ENCODE measurements at regions not wholly inside any gene's neighbourhood (a gene's known extent, or its start where the extent isn't known, plus 50 kb on each side); places are given as distances from the start of the nearest gene placed in this dataset.

DNA sequence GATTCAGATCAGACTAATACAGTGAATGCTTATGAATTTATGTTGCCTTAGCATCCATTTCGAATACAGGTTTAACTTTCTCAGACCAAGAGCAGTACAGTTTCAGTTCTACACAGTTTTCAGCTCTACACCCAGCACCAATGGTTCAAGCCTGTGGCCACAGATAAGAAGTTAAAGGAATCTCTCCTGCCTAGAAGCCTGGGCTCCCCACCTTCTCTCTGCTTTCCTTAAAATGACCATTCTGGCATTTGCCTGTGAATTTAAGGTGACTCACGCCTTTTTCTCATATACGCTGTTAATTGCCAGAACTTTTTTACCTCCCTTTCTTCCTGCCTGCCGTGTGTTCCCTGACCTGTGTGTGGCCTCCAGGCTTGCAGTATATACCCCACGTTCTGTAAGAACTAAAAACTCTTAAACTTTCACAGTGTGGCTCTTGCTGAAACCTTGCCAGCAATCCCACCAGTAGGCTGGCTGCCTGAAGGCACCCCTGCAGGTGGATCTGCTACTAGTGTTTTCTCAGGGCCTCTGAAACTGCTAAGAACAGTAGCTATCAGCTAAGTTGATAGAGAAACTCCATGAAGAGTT, 692.8 kb upstream of the CDH18 start:
- Histone ChIP-seq H3K36me3 (ENCODE audit: control insufficient read depth in 2 of 2, extremely low read depth in 1 of 2, insufficient read depth in 2 of 2, low read length in 2 of 2) (no peaks in the 10 kb centered on the region), H2AFZ (ENCODE audit: low read depth, low read length) (no peak overlapping the region), H3K4me1 (ENCODE audit: control insufficient read depth, extremely low read depth, insufficient read depth, low read length) (no peaks in the 10 kb centered on the region), H3K4me3 (replicated peaks in 1 of 3; ENCODE audit: insufficient read depth in 1 of 3, low read depth in 1 of 3, low read length in 3 of 3) (no peak overlapping the region), H3K4me2 (ENCODE audit: insufficient read depth, low read length) (no peak overlapping the region), H3K27ac (ENCODE audit: insufficient read depth, low read depth, low read length) (no peak overlapping the region), H3K27me3 (ENCODE audit: control insufficient read depth in 2 of 2, insufficient read depth in 2 of 2, low read length in 2 of 2) (no peaks in the 10 kb centered on the region), H3K79me2 (ENCODE audit: control insufficient read depth, insufficient read depth, low read length) (no peaks in the 10 kb centered on the region), H4K20me1 (replicated peaks; ENCODE audit: control insufficient read depth, extremely low read depth, insufficient read depth, low read length) (no peaks in the 10 kb centered on the region), H3K9ac (replicated peaks; ENCODE audit: extremely low read depth, insufficient read depth, low read length) (no peak overlapping the region), H3K9me1 (replicated peaks; ENCODE audit: control insufficient read depth, extremely low read depth, insufficient read depth, low read length) (no peaks in the 10 kb centered on the region), H3K9me3 (replicated peaks; ENCODE audit: control insufficient read depth, insufficient read depth, low read length) (peaks cover 2% of the 10 kb centered on the region)
- CTCF ChIA-PET: no interaction called here
- BruUV-seq (replicated peaks): no TSS peak
- POLR2A ChIA-PET: no interaction called here
- dilution Hi-C loops (cut with MboI; ENCODE audit: extremely low pct_ligation_motif_present, low sequenced_read_pairs): no loop called here
- FAIRE-seq (no peak), DNase-seq (ENCODE audit: low read depth, low spot score) (no peak)
- intact Hi-C loops (cut with micrococcal nuclease): no loop called here
- TF ChIP-seq MYC (IDR thresholded peaks at IDR 0.05; ENCODE audit: low read depth, low read length): no peak
- no peak for TF ChIP-seq GATA2 (IDR thresholded peaks at IDR 0.05; ENCODE audit: insufficient read depth, insufficient read length, low read depth, low read length)
- no peak for TF ChIP-seq POLR2A (IDR thresholded peaks at IDR 0.05; ENCODE audit: low read depth, low read length)
- TF ChIP-seq, protein P1, sequence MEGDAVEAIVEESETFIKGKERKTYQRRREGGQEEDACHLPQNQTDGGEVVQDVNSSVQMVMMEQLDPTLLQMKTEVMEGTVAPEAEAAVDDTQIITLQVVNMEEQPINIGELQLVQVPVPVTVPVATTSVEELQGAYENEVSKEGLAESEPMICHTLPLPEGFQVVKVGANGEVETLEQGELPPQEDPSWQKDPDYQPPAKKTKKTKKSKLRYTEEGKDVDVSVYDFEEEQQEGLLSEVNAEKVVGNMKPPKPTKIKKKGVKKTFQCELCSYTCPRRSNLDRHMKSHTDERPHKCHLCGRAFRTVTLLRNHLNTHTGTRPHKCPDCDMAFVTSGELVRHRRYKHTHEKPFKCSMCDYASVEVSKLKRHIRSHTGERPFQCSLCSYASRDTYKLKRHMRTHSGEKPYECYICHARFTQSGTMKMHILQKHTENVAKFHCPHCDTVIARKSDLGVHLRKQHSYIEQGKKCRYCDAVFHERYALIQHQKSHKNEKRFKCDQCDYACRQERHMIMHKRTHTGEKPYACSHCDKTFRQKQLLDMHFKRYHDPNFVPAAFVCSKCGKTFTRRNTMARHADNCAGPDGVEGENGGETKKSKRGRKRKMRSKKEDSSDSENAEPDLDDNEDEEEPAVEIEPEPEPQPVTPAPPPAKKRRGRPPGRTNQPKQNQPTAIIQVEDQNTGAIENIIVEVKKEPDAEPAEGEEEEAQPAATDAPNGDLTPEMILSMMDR (IDR thresholded peaks at IDR 0.05; ENCODE audit: extremely low read depth in 1 of 2, insufficient read depth in 1 of 2, low read depth in 1 of 2, low read length in 2 of 2): no peak
- TF ChIP-seq, protein P2, sequence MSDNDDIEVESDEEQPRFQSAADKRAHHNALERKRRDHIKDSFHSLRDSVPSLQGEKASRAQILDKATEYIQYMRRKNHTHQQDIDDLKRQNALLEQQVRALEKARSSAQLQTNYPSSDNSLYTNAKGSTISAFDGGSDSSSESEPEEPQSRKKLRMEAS (IDR thresholded peaks at IDR 0.05; ENCODE audit: insufficient read depth, insufficient read length): no peak
- no peak for TF ChIP-seq POLR2AphosphoS5 (IDR thresholded peaks at IDR 0.05; ENCODE audit: insufficient read depth, low read depth, low read length)

Measured in endothelial cell of umbilical vein (primary cell).